Coronary artery (tissue), 2 donors: ENCODE measurements at regions not wholly inside any gene's neighbourhood (a gene's known extent, or its start where the extent isn't known, plus 50 kb on each side); places are given as distances from the start of the nearest gene placed in this dataset.
"Not testable (repeated sequence)": the region's sequence is repeated elsewhere in the genome, so short reads cannot be mapped to it uniquely, and the experiment has no call there.

Source experiments
- DNase-seq: peaks from one replicate; pipeline ENCODE4 v3.0.0-alpha.2; 2017; ENCODE audit warnings: low spot score
- H3K27ac ChIP-seq, 2 donors: fragments of 200-600 bp; sonication (generic); one replicate each; pipeline ENCODE4 v1.5.1; 2016 to 2019
- H3K4me3 ChIP-seq: fragments of 200-600 bp; sonication (generic); 2 replicates; pipeline ENCODE4 v1.5.1; 2016; ENCODE audit warnings: mild to moderate bottlenecking, moderate library complexity
- TF ChIP-seq, protein P1 (sequence below): fragments of 200-600 bp; sonication (generic); IDR thresholded peaks from one replicate; pipeline ENCODE4 v1.5.1; 2019; ENCODE audit warnings: antibody characterized with exemption

DNA sequence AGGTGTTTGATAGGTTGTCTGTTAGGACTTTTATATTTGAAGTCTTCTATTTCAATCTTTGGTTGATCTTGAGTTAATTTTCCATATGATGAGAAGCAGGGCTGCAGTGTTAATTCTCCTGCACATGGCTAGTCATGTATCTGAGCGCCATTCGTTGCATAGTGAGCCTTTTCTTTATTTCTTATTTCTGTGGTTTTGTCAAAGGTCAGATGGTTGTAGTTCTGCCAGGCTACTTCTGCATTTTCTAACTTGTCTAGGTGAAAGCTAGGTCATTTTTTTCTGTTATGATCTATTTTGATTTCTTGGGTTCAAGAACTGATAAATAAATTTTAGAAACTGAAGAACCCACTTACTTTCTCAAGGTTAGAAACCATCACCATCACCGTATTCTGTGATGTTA lies 56.7 kb downstream of the CCDC74A start:
- DNase-seq, result no peak
- H3K4me3 ChIP-seq, result no peak overlapping the region
- TF ChIP-seq, protein P1, sequence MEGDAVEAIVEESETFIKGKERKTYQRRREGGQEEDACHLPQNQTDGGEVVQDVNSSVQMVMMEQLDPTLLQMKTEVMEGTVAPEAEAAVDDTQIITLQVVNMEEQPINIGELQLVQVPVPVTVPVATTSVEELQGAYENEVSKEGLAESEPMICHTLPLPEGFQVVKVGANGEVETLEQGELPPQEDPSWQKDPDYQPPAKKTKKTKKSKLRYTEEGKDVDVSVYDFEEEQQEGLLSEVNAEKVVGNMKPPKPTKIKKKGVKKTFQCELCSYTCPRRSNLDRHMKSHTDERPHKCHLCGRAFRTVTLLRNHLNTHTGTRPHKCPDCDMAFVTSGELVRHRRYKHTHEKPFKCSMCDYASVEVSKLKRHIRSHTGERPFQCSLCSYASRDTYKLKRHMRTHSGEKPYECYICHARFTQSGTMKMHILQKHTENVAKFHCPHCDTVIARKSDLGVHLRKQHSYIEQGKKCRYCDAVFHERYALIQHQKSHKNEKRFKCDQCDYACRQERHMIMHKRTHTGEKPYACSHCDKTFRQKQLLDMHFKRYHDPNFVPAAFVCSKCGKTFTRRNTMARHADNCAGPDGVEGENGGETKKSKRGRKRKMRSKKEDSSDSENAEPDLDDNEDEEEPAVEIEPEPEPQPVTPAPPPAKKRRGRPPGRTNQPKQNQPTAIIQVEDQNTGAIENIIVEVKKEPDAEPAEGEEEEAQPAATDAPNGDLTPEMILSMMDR, result no peak
- no peak overlapping the region for H3K27ac ChIP-seq

DNA sequence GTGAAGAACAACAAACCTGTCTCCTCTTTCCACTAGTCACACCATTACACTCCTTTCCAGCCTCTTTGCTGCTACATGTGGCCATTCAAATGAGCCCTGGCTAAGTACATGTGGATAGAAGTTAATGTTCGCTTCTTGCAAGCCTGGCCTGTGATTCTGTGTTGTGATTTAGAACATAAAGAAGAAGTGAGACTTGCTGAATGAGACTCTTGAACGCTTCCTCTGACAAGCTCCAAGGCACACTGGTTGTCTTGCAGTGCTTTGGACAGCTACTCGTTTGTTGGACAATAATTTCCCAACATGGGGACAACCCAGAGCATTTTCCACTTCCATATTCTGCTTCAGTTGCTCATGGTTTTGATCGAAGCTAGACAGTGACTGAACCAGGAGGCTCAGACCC lies 57.3 kb downstream of the CCDC74A start:
- Histone ChIP-seq H3K27ac (no peak overlapping the region), H3K4me3 (no peak overlapping the region)
- DNase-seq, result no peak
- TF ChIP-seq, protein P1, result no peak

DNA sequence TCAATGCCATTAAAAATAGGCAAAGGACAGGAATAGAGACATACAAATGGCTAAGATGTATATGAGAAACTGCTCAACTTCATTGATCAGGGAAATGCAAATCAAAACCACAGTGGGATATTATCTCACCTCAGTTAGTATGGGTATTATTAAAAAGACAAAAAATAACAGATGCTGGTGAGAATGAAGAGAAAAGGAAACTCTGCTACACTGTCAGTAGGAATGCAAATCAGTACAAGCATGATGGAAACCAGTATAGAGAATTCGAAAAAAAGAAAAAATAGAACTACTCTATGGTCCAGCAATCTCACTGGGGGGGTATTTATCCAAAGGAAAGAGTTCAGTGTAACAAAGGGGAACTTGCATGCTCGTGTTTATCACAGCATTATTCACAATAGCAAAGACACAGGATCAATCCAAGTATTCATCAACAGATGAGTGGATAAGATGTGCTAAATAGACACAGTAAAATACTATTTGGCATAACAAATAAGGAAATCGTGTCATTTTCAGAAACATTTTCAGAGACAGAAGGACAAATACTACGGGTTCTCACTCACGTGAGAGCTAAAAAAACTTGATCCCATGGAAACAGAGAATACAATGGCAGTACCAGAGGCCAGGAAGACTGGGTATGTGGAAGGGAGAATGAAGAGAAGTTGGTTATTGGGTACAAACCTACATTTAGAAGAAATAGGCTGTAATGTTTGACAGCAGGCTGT lies 60.6 kb downstream of the CCDC74A start:
- Histone ChIP-seq H3K4me3 (no peak overlapping the region), H3K27ac (no peak overlapping the region)
- DNase-seq, result no peak
- TF ChIP-seq, protein P1, result no peak

DNA sequence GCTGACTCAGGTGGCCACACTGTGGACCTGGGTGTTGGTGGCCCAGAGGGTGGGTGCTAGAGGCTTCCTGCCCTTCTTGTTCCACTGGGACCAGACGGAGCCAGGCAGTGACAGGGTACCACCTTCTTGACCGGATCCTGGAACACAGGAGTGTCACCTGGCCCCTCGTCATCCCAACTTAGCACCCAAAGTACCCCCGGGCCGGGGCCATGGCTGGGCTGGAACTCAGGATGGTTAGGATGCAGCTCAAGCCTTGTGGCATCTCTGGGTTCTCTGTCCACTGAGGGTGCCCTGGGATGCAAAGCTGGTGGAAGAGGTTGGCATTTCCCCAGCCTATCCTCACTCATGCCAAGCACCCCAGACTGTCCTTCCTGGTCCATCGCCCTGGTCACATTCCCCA lies 61.4 kb downstream of the CCDC74A start:
- DNase-seq, H3K4me3 ChIP-seq, H3K27ac ChIP-seq: not testable (repeated sequence)

DNA sequence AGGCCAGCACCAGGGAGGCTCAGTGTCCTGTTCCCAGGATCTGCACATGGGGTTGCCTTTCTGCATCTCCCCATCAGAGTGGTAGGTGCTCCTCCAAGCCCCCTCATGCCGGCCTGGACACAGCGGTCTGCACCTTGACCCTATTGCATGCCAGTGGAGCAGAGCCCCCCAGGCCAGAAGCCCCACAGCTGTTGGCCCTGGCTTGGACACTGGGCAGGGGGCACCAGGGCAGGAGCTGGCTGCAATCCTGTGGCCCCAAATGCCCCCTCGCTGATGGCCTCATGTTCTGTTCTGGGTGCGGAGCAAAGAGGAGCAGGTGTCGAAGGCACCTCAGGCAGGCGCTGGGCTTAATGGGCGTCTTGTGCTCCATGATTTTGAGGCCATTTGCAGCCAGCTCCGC lies 62.7 kb downstream of the CCDC74A start:
- TF ChIP-seq, protein P1, result no peak
- Histone ChIP-seq H3K27ac (no peak overlapping the region), H3K4me3 (no peak overlapping the region)
- DNase-seq, result no peak

DNA sequence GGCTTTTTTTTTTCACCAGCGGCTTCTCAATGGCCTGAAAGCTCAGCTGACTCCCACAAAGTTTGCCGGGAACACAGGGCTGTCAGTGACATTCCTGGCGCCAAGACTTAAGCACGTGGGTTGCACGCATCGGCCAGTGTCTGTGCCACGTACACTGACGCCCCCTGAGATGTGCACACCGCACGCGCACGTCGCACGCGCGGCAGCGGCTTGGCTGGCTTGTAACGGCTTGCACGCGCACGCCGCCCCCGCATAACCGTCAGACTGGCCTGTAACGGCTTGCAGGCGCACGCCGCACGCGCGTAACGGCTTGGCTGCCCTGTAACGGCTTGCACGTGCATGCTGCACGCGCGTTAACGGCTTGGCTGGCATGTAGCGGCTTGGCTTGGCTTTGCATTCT lies 63.2 kb downstream of the CCDC74A start:
- TF ChIP-seq, protein P1, result no peak
- Histone ChIP-seq H3K27ac (no peak overlapping the region), H3K4me3 (no peak overlapping the region)
- DNase-seq, result no peak

DNA sequence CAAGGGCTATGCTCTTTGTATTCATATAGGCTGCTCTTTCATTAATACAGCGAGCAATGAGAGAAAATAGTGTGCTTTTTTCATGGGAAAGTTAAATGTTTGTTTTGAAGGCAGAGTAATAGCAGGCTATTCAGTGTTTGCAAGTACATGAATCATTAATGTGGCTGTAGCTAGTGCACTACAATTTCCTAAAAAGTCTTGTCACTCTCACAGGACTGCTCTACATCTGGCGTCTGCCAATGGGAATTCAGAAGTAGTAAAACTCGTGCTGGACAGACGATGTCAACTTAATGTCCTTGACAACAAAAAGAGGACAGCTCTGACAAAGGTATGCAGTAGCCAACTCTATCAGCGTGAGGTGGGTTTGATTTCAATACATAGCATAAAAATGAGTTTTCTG lies 68.9 kb downstream of the CCDC74A start:
- H3K4me3 ChIP-seq, DNase-seq, H3K27ac ChIP-seq: not testable (repeated sequence)

DNA sequence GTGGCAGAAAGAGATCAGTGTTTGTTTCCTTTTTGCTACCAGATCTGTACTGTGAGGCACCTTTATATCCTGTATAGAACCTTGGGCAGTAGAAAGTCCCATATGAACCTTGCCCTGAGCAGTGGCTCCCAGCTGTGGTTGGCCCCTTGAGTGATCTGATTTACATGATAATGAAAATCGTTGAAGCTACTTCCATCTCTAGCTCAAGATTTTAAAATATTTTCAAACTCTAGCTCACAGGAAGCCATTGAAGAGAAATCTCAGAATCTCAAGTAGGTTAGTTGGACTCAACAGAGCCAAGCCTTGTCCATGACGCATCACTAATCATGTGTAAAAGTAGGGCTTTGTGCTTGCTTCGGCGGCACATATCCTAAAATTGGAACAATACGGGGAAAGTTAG lies 74.8 kb downstream of the CCDC74A start:
- H3K4me3 ChIP-seq, H3K27ac ChIP-seq, DNase-seq: not testable (repeated sequence)

DNA sequence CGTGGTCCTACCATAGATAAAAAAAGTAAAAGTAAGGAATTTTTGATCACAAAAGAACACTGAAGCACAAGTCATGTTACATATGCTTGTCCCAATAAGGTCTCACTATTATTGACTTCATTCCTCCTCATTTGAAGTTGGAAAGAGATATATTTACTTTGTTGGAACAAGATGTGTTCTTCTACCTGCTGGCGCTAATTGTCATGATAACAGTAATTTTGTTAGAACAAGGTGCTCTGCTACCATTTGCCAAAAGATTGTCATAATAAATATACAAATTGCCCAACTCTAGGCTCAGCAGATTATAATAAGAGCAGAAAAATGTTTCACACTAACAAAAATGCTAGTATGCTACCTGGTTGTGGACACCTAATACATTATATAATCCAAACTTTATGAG lies 77.0 kb downstream of the CCDC74A start:
- not testable (repeated sequence) for H3K4me3 ChIP-seq, H3K27ac ChIP-seq, DNase-seq

DNA sequence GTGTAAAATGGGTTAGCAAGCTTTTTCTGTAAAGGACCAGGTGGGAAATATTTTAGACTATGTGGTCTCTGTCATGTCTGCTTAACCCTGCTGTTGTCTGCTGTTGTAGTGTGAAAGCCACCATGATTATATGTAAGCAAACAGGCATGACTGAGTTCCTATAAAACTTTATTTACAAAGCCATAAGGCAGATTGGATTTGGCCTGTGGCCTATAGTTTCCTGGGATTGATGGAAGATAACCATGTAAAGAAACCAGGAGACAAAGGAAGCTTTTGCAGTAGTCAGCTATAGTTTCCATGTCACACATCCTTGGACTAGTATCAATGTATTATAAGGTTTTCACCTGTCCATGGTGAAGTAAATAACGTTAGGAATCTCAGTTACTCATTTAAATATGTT lies 78.7 kb downstream of the CCDC74A start:
- H3K27ac ChIP-seq, H3K4me3 ChIP-seq, DNase-seq: not testable (repeated sequence)

DNA sequence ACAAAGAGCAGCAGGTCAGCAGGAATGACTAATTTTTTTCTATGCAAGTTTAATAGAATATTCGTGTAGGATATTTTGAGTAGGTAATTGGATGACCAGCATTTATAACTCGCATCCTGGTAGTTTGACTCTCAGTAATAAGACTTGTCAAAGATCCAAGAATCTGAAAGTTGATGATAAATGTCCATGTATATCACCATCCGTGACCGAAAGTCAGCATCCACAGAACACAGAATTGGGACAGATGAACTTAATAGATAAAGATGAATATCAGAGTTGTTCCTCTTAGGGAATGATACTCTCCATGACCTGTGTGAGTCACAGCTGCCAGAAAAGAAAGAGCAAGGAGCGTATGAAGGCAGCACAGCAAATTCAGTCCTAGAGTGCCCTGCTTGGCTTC lies 79.4 kb downstream of the CCDC74A start:
- not testable (repeated sequence) for DNase-seq, H3K27ac ChIP-seq, H3K4me3 ChIP-seq

DNA sequence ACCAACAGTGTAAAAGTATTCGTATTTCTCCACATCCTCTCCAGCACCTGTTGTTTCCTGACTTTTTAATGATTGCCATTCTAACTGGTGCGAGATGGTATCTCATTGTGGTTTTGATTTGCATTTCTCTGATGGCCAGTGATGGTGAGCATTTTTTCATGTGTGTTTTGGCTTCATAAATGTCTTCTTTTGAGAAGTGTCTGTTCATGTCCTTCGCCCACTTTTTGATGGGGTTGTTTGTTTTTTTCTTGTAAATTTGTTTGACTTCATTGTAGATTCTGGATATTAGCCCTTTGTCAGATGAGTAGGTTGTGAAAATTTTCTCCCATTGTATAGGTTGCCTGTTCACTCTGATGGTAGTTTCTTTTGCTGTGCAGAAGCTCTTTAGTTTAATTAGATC lies 86.9 kb downstream of the CCDC74A start:
- H3K4me3 ChIP-seq, H3K27ac ChIP-seq, DNase-seq: not testable (repeated sequence)

DNA sequence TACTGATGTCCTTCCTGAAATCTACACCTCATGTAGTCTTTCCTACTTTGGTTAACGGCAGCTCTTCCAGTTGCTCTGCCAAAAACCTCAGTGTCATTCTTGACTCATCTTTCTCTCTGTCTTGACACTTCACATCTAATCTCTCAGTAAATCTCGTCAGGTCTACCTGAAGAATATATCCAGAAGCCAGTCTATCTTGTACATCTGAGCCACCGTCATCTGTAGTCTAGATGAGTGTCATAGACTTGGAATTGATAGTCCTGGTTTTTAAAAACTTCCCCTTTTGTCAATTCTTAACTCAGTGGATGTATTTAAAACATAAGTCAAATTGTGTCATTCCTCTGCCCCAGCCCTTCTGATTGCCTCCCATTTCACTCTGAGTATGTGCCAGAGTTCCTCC lies 90.6 kb downstream of the CCDC74A start:
- DNase-seq, H3K4me3 ChIP-seq, H3K27ac ChIP-seq: not testable (repeated sequence)

DNA sequence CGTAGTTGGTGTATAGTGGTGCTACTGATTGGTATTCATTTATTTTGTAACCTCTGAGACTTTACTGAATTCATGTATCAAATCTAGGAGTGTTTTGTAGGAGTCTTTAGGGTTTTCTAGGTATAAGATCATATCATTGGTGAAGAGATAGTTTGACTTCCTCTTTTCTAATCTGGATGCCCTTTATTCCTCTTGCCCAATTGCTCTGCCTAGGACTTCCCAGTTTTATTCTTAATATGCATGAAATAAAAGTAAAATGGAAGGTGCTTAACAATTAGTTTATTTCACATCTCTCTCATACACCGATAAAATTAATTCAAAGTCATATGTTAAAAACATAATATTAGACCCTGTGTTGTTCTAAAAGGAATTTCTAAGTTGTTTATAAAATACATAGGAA lies 95.2 kb downstream of the CCDC74A start:
- H3K27ac ChIP-seq, DNase-seq, H3K4me3 ChIP-seq: not testable (repeated sequence)
